ENCODE measurements at regions not wholly inside any gene's neighbourhood (a gene's known extent, or its start where the extent isn't known, plus 50 kb on each side); places are given as distances from the start of the nearest gene placed in this dataset.
A peak's percentile ranks its signal among the peaks of the same experiment; 100 is the strongest.

GRCh38 chr3:115537669-115538068, 85.6 kb upstream of the GAP43 start:
- no peak for TF ChIP-seq CTCF (IDR thresholded peaks at IDR 0.05)
- Histone ChIP-seq H3K4me3 (no peak overlapping the region), H3K9me3 (no peaks in the 10 kb centered on the region), H3K4me1 (no peaks in the 10 kb centered on the region), H3K27me3 (ENCODE audit: low read depth) (no peaks in the 10 kb centered on the region), H3K36me3 (no peaks in the 10 kb centered on the region), H3K27ac (no peak overlapping the region)
- ATAC-seq (no peak), DNase-seq (no peak)
- intact Hi-C loops (cut with DNase I): no loop called here

- Histone ChIP-seq H3K4me3 (no peak overlapping the region), H3K9me3 (no peaks in the 10 kb centered on the region), H3K27me3 (ENCODE audit: low read depth) (no peaks in the 10 kb centered on the region), H3K4me1 (no peaks in the 10 kb centered on the region), H3K36me3 (no peaks in the 10 kb centered on the region), H3K27ac (no peak overlapping the region)
- TF ChIP-seq CTCF (IDR thresholded peaks at IDR 0.05): no peak
- intact Hi-C loops (cut with DNase I): no loop called here
- DNase-seq (no peak), ATAC-seq (no peak)
These were observed 76.1 kb upstream of the GAP43 start for GRCh38 chr3:115547207-115547606.

- ATAC-seq (no peak), DNase-seq (no peak)
- intact Hi-C loops (cut with DNase I): no loop called here
These were observed 74.7 kb upstream of the GAP43 start for GRCh38 chr3:115548611-115549010.

GRCh38 chr3:115549071-115549470, 74.2 kb upstream of the GAP43 start:
- no peaks in the 10 kb centered on the region for H3K36me3 ChIP-seq
- H3K4me3 ChIP-seq: no peak overlapping the region
- H3K27me3 ChIP-seq (ENCODE audit: low read depth): no peaks in the 10 kb centered on the region
- no peaks in the 10 kb centered on the region for H3K4me1 ChIP-seq
- no peaks in the 10 kb centered on the region for H3K9me3 ChIP-seq
- no peak overlapping the region for H3K27ac ChIP-seq
- no peak for TF ChIP-seq CTCF (IDR thresholded peaks at IDR 0.05)
- DNase-seq (no peak), ATAC-seq (no peak)
- intact Hi-C loops (cut with DNase I): no loop called here

More at GRCh38 chr3:115548611-115549010, 74.7 kb upstream of the GAP43 start:
- TF ChIP-seq CTCF (IDR thresholded peaks at IDR 0.05): no peak
- Histone ChIP-seq H3K27me3 (ENCODE audit: low read depth) (no peaks in the 10 kb centered on the region), H3K27ac (no peak overlapping the region), H3K36me3 (no peaks in the 10 kb centered on the region), H3K9me3 (no peaks in the 10 kb centered on the region), H3K4me3 (no peak overlapping the region), H3K4me1 (no peaks in the 10 kb centered on the region)

- peak in 1 of 2 donors; percentile 31 for ATAC-seq
- no peak overlapping the region for H3K27ac ChIP-seq
- H3K4me1 ChIP-seq: no peaks in the 10 kb centered on the region
These were observed 73.0 kb upstream of the GAP43 start for GRCh38 chr3:115550285-115550761.

More at GRCh38 chr3:115550285-115550761, 73.0 kb upstream of the GAP43 start:
- no peaks in the 10 kb centered on the region for H3K9me3 ChIP-seq
- intact Hi-C loops (cut with DNase I): no loop called here
- TF ChIP-seq CTCF (IDR thresholded peaks at IDR 0.05): no peak
- no peaks in the 10 kb centered on the region for H3K27me3 ChIP-seq (ENCODE audit: low read depth)
- no peaks in the 10 kb centered on the region for H3K36me3 ChIP-seq
- no peak for DNase-seq
- H3K4me3 ChIP-seq: no peak overlapping the region

Measured in lower lobe of right lung (tissue), 2 donors.